ENCODE measurements at regions not wholly inside any gene's neighbourhood (a gene's known extent, or its start where the extent isn't known, plus 50 kb on each side); places are given as distances from the start of the nearest gene placed in this dataset.
A peak's percentile ranks its signal among the peaks of the same experiment; 100 is the strongest.

GRCh38 chr1:25048728-25049127, 118.7 kb upstream of the RUNX3 start:
- ChIA-PET CTCF (interaction anchor here (1.0 to 7.1 kb wide), 3 partner anchors 11 to 156 kb away, joined by 3 to 60 read pairs (median 4); no protein-coding TSS in a partner anchor), POLR2A (no interaction called here)
- no peak for DNase-seq (ENCODE audit: extremely low spot score)
- TF ChIP-seq CTCF (IDR thresholded peaks at IDR 0.05; ENCODE audit: control extremely low read depth, extremely low read depth, low read depth, missing control alignments), result no peak

GRCh38 chr1:25047506-25048240, 117.6 kb upstream of the RUNX3 start:
- ChIA-PET POLR2A (interaction anchor here (0.5 kb wide), 1 partner anchor 83 kb away, joined by 3 read pairs; no protein-coding TSS in a partner anchor), CTCF (interaction anchor here (1.4 to 7.1 kb wide), 3 partner anchors 10 to 36 kb away, joined by 3 to 60 read pairs (median 4); no protein-coding TSS in a partner anchor)
- no peak for TF ChIP-seq CTCF (IDR thresholded peaks at IDR 0.05; ENCODE audit: control extremely low read depth, extremely low read depth, low read depth, missing control alignments)

GRCh38 chr1:25046194-25046532, 116.1 kb upstream of the RUNX3 start:
- DNase-seq (ENCODE audit: extremely low spot score), result peak; percentile 48
- CTCF ChIA-PET, result interaction anchor here (0.9 to 7.1 kb wide), 7 partner anchors 8 to 198 kb away, joined by 3 to 60 read pairs (median 4); no protein-coding TSS in a partner anchor
- no peak for TF ChIP-seq CTCF (IDR thresholded peaks at IDR 0.05; ENCODE audit: control extremely low read depth, extremely low read depth, low read depth, missing control alignments)
- POLR2A ChIA-PET, result interaction anchor here (0.6 to 0.8 kb wide), 2 partner anchors 79 to 95 kb away, joined by 3 to 4 read pairs; no protein-coding TSS in a partner anchor

More at GRCh38 chr1:25047506-25048240, 117.6 kb upstream of the RUNX3 start:
- DNase-seq (ENCODE audit: extremely low spot score), result no peak

- no peak for TF ChIP-seq CTCF (IDR thresholded peaks at IDR 0.05; ENCODE audit: control extremely low read depth, extremely low read depth, low read depth, missing control alignments)
- CTCF ChIA-PET, result interaction anchor here (1.0 to 7.1 kb wide), 5 partner anchors 8 to 198 kb away, joined by 3 to 60 read pairs (median 3); no protein-coding TSS in a partner anchor
- DNase-seq (ENCODE audit: extremely low spot score), result no peak
- POLR2A ChIA-PET, result interaction anchor here (0.6 to 0.8 kb wide), 3 partner anchors 8 to 94 kb away, joined by 3 to 4 read pairs (median 3); no protein-coding TSS in a partner anchor
Observed at GRCh38 chr1:25045480-25046193, 115.6 kb upstream of the RUNX3 start.

GRCh38 chr1:25043228-25043580, 113.1 kb upstream of the RUNX3 start:
- no peak for TF ChIP-seq CTCF (IDR thresholded peaks at IDR 0.05; ENCODE audit: control extremely low read depth, extremely low read depth, low read depth, missing control alignments)
- no peak for DNase-seq (ENCODE audit: extremely low spot score)
- POLR2A ChIA-PET, result no interaction called here
- CTCF ChIA-PET, result interaction anchor here (1.0 to 2.7 kb wide), 6 partner anchors 9 to 112 kb away, joined by 3 to 8 read pairs (median 3); partner anchors contain the start of gene RUNX3
